ENCODE measurements at regions not wholly inside any gene's neighbourhood (a gene's known extent, or its start where the extent isn't known, plus 50 kb on each side); places are given as distances from the start of the nearest gene placed in this dataset.

GRCh38 chr1:57675776-57676175 is 251.9 kb upstream of the DAB1 start:
- Mint-ChIP-seq H3K27me3 (peaks cover 3% of the 10 kb centered on the region), H3K27ac (no peak overlapping the region), H3K36me3 (no peaks in the 10 kb centered on the region), H3K4me1 (ENCODE audit: unreplicated experiment) (no peaks in the 10 kb centered on the region), H3K9me3 (no peaks in the 10 kb centered on the region), H3K4me3 (no peak overlapping the region)
- TF ChIP-seq, protein P1, sequence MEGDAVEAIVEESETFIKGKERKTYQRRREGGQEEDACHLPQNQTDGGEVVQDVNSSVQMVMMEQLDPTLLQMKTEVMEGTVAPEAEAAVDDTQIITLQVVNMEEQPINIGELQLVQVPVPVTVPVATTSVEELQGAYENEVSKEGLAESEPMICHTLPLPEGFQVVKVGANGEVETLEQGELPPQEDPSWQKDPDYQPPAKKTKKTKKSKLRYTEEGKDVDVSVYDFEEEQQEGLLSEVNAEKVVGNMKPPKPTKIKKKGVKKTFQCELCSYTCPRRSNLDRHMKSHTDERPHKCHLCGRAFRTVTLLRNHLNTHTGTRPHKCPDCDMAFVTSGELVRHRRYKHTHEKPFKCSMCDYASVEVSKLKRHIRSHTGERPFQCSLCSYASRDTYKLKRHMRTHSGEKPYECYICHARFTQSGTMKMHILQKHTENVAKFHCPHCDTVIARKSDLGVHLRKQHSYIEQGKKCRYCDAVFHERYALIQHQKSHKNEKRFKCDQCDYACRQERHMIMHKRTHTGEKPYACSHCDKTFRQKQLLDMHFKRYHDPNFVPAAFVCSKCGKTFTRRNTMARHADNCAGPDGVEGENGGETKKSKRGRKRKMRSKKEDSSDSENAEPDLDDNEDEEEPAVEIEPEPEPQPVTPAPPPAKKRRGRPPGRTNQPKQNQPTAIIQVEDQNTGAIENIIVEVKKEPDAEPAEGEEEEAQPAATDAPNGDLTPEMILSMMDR (conservative IDR thresholded peaks at IDR 0.05), result no peak
- DNase-seq (ENCODE audit: extremely low spot score, unreplicated experiment), result no peak

- TF ChIP-seq, protein P1 (conservative IDR thresholded peaks at IDR 0.05), result no peak
- no peak overlapping the region for H3K27ac Mint-ChIP-seq
- H3K27me3 Mint-ChIP-seq, result peaks cover 3% of the 10 kb centered on the region
- no peak overlapping the region for H3K4me3 Mint-ChIP-seq
- no peaks in the 10 kb centered on the region for H3K4me1 Mint-ChIP-seq (ENCODE audit: unreplicated experiment)
- no peaks in the 10 kb centered on the region for H3K36me3 Mint-ChIP-seq
- H3K9me3 Mint-ChIP-seq, result no peaks in the 10 kb centered on the region
- DNase-seq (ENCODE audit: extremely low spot score, unreplicated experiment), result no peak
These were observed 250.9 kb upstream of the DAB1 start for GRCh38 chr1:57674801-57675200.

GRCh38 chr1:57672346-57673140 is 248.7 kb upstream of the DAB1 start:
- no peaks in the 10 kb centered on the region for H3K36me3 Mint-ChIP-seq
- TF ChIP-seq, protein P1 (conservative IDR thresholded peaks at IDR 0.05), result no peak
- H3K27ac Mint-ChIP-seq, result no peak overlapping the region
- no peak overlapping the region for H3K4me3 Mint-ChIP-seq
- H3K9me3 Mint-ChIP-seq, result no peaks in the 10 kb centered on the region
- no peak for DNase-seq (ENCODE audit: extremely low spot score, unreplicated experiment)
- H3K4me1 Mint-ChIP-seq (ENCODE audit: unreplicated experiment), result no peaks in the 10 kb centered on the region
- H3K27me3 Mint-ChIP-seq, result peaks cover 3% of the 10 kb centered on the region

- no peak for DNase-seq (ENCODE audit: extremely low spot score, unreplicated experiment)
- H3K36me3 Mint-ChIP-seq, result no peaks in the 10 kb centered on the region
- no peak overlapping the region for H3K27ac Mint-ChIP-seq
- H3K9me3 Mint-ChIP-seq, result no peaks in the 10 kb centered on the region
- peaks cover 3% of the 10 kb centered on the region for H3K27me3 Mint-ChIP-seq
- TF ChIP-seq, protein P1 (conservative IDR thresholded peaks at IDR 0.05), result no peak
- no peak overlapping the region for H3K4me3 Mint-ChIP-seq
- no peaks in the 10 kb centered on the region for H3K4me1 Mint-ChIP-seq (ENCODE audit: unreplicated experiment)
These were observed 247.9 kb upstream of the DAB1 start for GRCh38 chr1:57671750-57672149.

- Mint-ChIP-seq H3K36me3 (no peaks in the 10 kb centered on the region), H3K27ac (no peak overlapping the region), H3K9me3 (no peaks in the 10 kb centered on the region), H3K27me3 (no peaks in the 10 kb centered on the region), H3K4me1 (ENCODE audit: unreplicated experiment) (no peaks in the 10 kb centered on the region), H3K4me3 (no peak overlapping the region)
- DNase-seq (ENCODE audit: extremely low spot score, unreplicated experiment), result no peak
- TF ChIP-seq, protein P1 (conservative IDR thresholded peaks at IDR 0.05), result no peak
These were observed 235.9 kb upstream of the DAB1 start for GRCh38 chr1:57659804-57660203.
